ENCODE measurements at regions not wholly inside any gene's neighbourhood (a gene's known extent, or its start where the extent isn't known, plus 50 kb on each side); places are given as distances from the start of the nearest gene placed in this dataset.
A peak's percentile ranks its signal among the peaks of the same experiment; 100 is the strongest.

- H3K9me3 ChIP-seq (ENCODE audit: control insufficient read depth in 2 of 2, insufficient read depth in 1 of 2, low read depth in 1 of 2, low read length in 1 of 2): no peaks in the 10 kb centered on the region
- no peak overlapping the region for H3K4me3 ChIP-seq (ENCODE audit: low read depth in 1 of 3, low read length in 3 of 3)
- no peaks in the 10 kb centered on the region for H3K4me1 ChIP-seq (ENCODE audit: control insufficient read depth in 3 of 3, insufficient read depth in 2 of 3, low read depth in 1 of 3, low read length in 2 of 3)
- H3K36me3 ChIP-seq (ENCODE audit: control insufficient read depth in 3 of 3, insufficient read depth in 2 of 3, low read depth in 1 of 3, low read length in 3 of 3): no peaks in the 10 kb centered on the region
- 87 to 92% (median 90%) methylated on average over 2 of the region's 2 CpGs for WGBS, 3 donors
- H3K27me3 ChIP-seq (ENCODE audit: control insufficient read depth in 3 of 3, insufficient read depth in 3 of 3, low read length in 3 of 3): no peaks in the 10 kb centered on the region
- FAIRE-seq (no peak), DNase-seq (no peak)
- no peak overlapping the region for H3K27ac ChIP-seq (ENCODE audit: low read depth in 1 of 3, low read length in 2 of 3)
Observed at GRCh38 chr21:41016472-41016871, 151.5 kb upstream of the BACE2 start.

- H3K27ac ChIP-seq (ENCODE audit: low read depth in 1 of 3, low read length in 2 of 3): no peak overlapping the region
- H3K27me3 ChIP-seq (ENCODE audit: control insufficient read depth in 3 of 3, insufficient read depth in 3 of 3, low read length in 3 of 3): no peaks in the 10 kb centered on the region
- 67 to 89% (median 81%) methylated on average over 2 of the region's 2 CpGs for WGBS, 3 donors
- H3K36me3 ChIP-seq (ENCODE audit: control insufficient read depth in 3 of 3, insufficient read depth in 2 of 3, low read depth in 1 of 3, low read length in 3 of 3): no peaks in the 10 kb centered on the region
- H3K4me1 ChIP-seq (ENCODE audit: control insufficient read depth in 3 of 3, insufficient read depth in 2 of 3, low read depth in 1 of 3, low read length in 2 of 3): no peaks in the 10 kb centered on the region
- no peak for DNase-seq
- H3K4me3 ChIP-seq (ENCODE audit: low read depth in 1 of 3, low read length in 3 of 3): no peak overlapping the region
- H3K9me3 ChIP-seq (ENCODE audit: control insufficient read depth in 2 of 2, insufficient read depth in 1 of 2, low read depth in 1 of 2, low read length in 1 of 2): no peaks in the 10 kb centered on the region
- no peak for FAIRE-seq
Observed at GRCh38 chr21:41018431-41018830, 149.5 kb upstream of the BACE2 start.

- DNase-seq (no peak), FAIRE-seq (no peak)
- 85 to 86% (median 85%) methylated on average over 7 of the region's 7 CpGs for WGBS, 3 donors
- no peaks in the 10 kb centered on the region for H3K9me3 ChIP-seq (ENCODE audit: control insufficient read depth in 2 of 2, insufficient read depth in 1 of 2, low read depth in 1 of 2, low read length in 1 of 2)
- no peak overlapping the region for H3K4me3 ChIP-seq (ENCODE audit: low read depth in 1 of 3, low read length in 3 of 3)
- no peaks in the 10 kb centered on the region for H3K4me1 ChIP-seq (ENCODE audit: control insufficient read depth in 3 of 3, insufficient read depth in 2 of 3, low read depth in 1 of 3, low read length in 2 of 3)
- H3K27me3 ChIP-seq (ENCODE audit: control insufficient read depth in 3 of 3, insufficient read depth in 3 of 3, low read length in 3 of 3): peaks cover 0 to 6% (median 0%) of the 10 kb centered on the region in 3 donors
- no peaks in the 10 kb centered on the region for H3K36me3 ChIP-seq (ENCODE audit: control insufficient read depth in 3 of 3, insufficient read depth in 2 of 3, low read depth in 1 of 3, low read length in 3 of 3)
- no peak overlapping the region for H3K27ac ChIP-seq (ENCODE audit: low read depth in 1 of 3, low read length in 2 of 3)
Observed at GRCh38 chr21:41023936-41024335, 144.0 kb upstream of the BACE2 start.

- Histone ChIP-seq H3K36me3 (ENCODE audit: control insufficient read depth in 3 of 3, insufficient read depth in 2 of 3, low read depth in 1 of 3, low read length in 3 of 3) (no peaks in the 10 kb centered on the region), H3K9me3 (ENCODE audit: control insufficient read depth in 2 of 2, insufficient read depth in 1 of 2, low read depth in 1 of 2, low read length in 1 of 2) (no peaks in the 10 kb centered on the region), H3K27ac (ENCODE audit: low read depth in 1 of 3, low read length in 2 of 3) (no peak overlapping the region), H3K27me3 (ENCODE audit: control insufficient read depth in 3 of 3, insufficient read depth in 3 of 3, low read length in 3 of 3) (peaks cover 0 to 6% (median 0%) of the 10 kb centered on the region in 3 donors), H3K4me1 (ENCODE audit: control insufficient read depth in 3 of 3, insufficient read depth in 2 of 3, low read depth in 1 of 3, low read length in 2 of 3) (no peaks in the 10 kb centered on the region), H3K4me3 (ENCODE audit: low read depth in 1 of 3, low read length in 3 of 3) (no peak overlapping the region)
- no peak for FAIRE-seq
- DNase-seq: no peak
- 51 to 73% (median 64%) methylated on average over 2 of the region's 2 CpGs for WGBS, 3 donors
Observed at GRCh38 chr21:41024341-41024740, 143.6 kb upstream of the BACE2 start.

- Histone ChIP-seq H3K9me3 (ENCODE audit: control insufficient read depth in 2 of 2, insufficient read depth in 1 of 2, low read depth in 1 of 2, low read length in 1 of 2) (no peaks in the 10 kb centered on the region), H3K27me3 (ENCODE audit: control insufficient read depth in 3 of 3, insufficient read depth in 3 of 3, low read length in 3 of 3) (peaks cover 0 to 6% (median 0%) of the 10 kb centered on the region in 3 donors), H3K36me3 (ENCODE audit: control insufficient read depth in 3 of 3, insufficient read depth in 2 of 3, low read depth in 1 of 3, low read length in 3 of 3) (no peaks in the 10 kb centered on the region), H3K4me3 (ENCODE audit: low read depth in 1 of 3, low read length in 3 of 3) (no peak overlapping the region), H3K4me1 (ENCODE audit: control insufficient read depth in 3 of 3, insufficient read depth in 2 of 3, low read depth in 1 of 3, low read length in 2 of 3) (no peaks in the 10 kb centered on the region), H3K27ac (ENCODE audit: low read depth in 1 of 3, low read length in 2 of 3) (no peak overlapping the region)
- FAIRE-seq (no peak), DNase-seq (peak; percentile 15 to 25)
- 37 to 47% (median 40%) methylated on average over 13 of the region's 13 CpGs for WGBS, 3 donors
Observed at GRCh38 chr21:41024746-41025254, 143.2 kb upstream of the BACE2 start.

- H3K9me3 ChIP-seq (ENCODE audit: control insufficient read depth in 2 of 2, insufficient read depth in 1 of 2, low read depth in 1 of 2, low read length in 1 of 2): no peaks in the 10 kb centered on the region
- H3K4me1 ChIP-seq (ENCODE audit: control insufficient read depth in 3 of 3, insufficient read depth in 2 of 3, low read depth in 1 of 3, low read length in 2 of 3): no peaks in the 10 kb centered on the region
- H3K36me3 ChIP-seq (ENCODE audit: control insufficient read depth in 3 of 3, insufficient read depth in 2 of 3, low read depth in 1 of 3, low read length in 3 of 3): no peaks in the 10 kb centered on the region
- no peak overlapping the region for H3K4me3 ChIP-seq (ENCODE audit: low read depth in 1 of 3, low read length in 3 of 3)
- peaks cover 0 to 5% (median 0%) of the 10 kb centered on the region in 3 donors for H3K27me3 ChIP-seq (ENCODE audit: control insufficient read depth in 3 of 3, insufficient read depth in 3 of 3, low read length in 3 of 3)
- 43 to 66% (median 57%) methylated on average over 3 of the region's 3 CpGs for WGBS, 3 donors
- DNase-seq (no peak), FAIRE-seq (no peak)
- H3K27ac ChIP-seq (ENCODE audit: low read depth in 1 of 3, low read length in 2 of 3): no peak overlapping the region
Observed at GRCh38 chr21:41029571-41029970, 138.4 kb upstream of the BACE2 start.

- no peaks in the 10 kb centered on the region for H3K9me3 ChIP-seq (ENCODE audit: control insufficient read depth in 2 of 2, insufficient read depth in 1 of 2, low read depth in 1 of 2, low read length in 1 of 2)
- WGBS, 3 donors: 66 to 68% (median 66%) methylated on average over 3 of the region's 3 CpGs
- H3K27me3 ChIP-seq (ENCODE audit: control insufficient read depth in 3 of 3, insufficient read depth in 3 of 3, low read length in 3 of 3): no peaks in the 10 kb centered on the region
- no peak overlapping the region for H3K4me3 ChIP-seq (ENCODE audit: low read depth in 1 of 3, low read length in 3 of 3)
- H3K27ac ChIP-seq (ENCODE audit: low read depth in 1 of 3, low read length in 2 of 3): no peak overlapping the region
- no peak for FAIRE-seq
- H3K36me3 ChIP-seq (ENCODE audit: control insufficient read depth in 3 of 3, insufficient read depth in 2 of 3, low read depth in 1 of 3, low read length in 3 of 3): no peaks in the 10 kb centered on the region
- no peak for DNase-seq
- H3K4me1 ChIP-seq (ENCODE audit: control insufficient read depth in 3 of 3, insufficient read depth in 2 of 3, low read depth in 1 of 3, low read length in 2 of 3): no peaks in the 10 kb centered on the region
Observed at GRCh38 chr21:41031701-41032220, 136.2 kb upstream of the BACE2 start.

- no peaks in the 10 kb centered on the region for H3K27me3 ChIP-seq (ENCODE audit: control insufficient read depth in 3 of 3, insufficient read depth in 3 of 3, low read length in 3 of 3)
- H3K4me3 ChIP-seq (ENCODE audit: low read depth in 1 of 3, low read length in 3 of 3): no peak overlapping the region
- 47 to 78% (median 50%) methylated on average over 1 of the region's 1 CpG for WGBS, 3 donors
- no peak for DNase-seq
- H3K36me3 ChIP-seq (ENCODE audit: control insufficient read depth in 3 of 3, insufficient read depth in 2 of 3, low read depth in 1 of 3, low read length in 3 of 3): no peaks in the 10 kb centered on the region
- no peak for FAIRE-seq
- no peaks in the 10 kb centered on the region for H3K9me3 ChIP-seq (ENCODE audit: control insufficient read depth in 2 of 2, insufficient read depth in 1 of 2, low read depth in 1 of 2, low read length in 1 of 2)
- no peak overlapping the region for H3K27ac ChIP-seq (ENCODE audit: low read depth in 1 of 3, low read length in 2 of 3)
- H3K4me1 ChIP-seq (ENCODE audit: control insufficient read depth in 3 of 3, insufficient read depth in 2 of 3, low read depth in 1 of 3, low read length in 2 of 3): no peaks in the 10 kb centered on the region
Observed at GRCh38 chr21:41032541-41032940, 135.4 kb upstream of the BACE2 start.

- H3K27ac ChIP-seq (ENCODE audit: low read depth in 1 of 3, low read length in 2 of 3): no peak overlapping the region
- H3K4me3 ChIP-seq (ENCODE audit: low read depth in 1 of 3, low read length in 3 of 3): no peak overlapping the region
- H3K4me1 ChIP-seq (ENCODE audit: control insufficient read depth in 3 of 3, insufficient read depth in 2 of 3, low read depth in 1 of 3, low read length in 2 of 3): no peaks in the 10 kb centered on the region
- no peak for FAIRE-seq
- no peak for DNase-seq
- H3K27me3 ChIP-seq (ENCODE audit: control insufficient read depth in 3 of 3, insufficient read depth in 3 of 3, low read length in 3 of 3): no peaks in the 10 kb centered on the region
- H3K36me3 ChIP-seq (ENCODE audit: control insufficient read depth in 3 of 3, insufficient read depth in 2 of 3, low read depth in 1 of 3, low read length in 3 of 3): no peaks in the 10 kb centered on the region
- WGBS, 3 donors: 80 to 85% (median 83%) methylated on average over 6 of the region's 6 CpGs
- H3K9me3 ChIP-seq (ENCODE audit: control insufficient read depth in 2 of 2, insufficient read depth in 1 of 2, low read depth in 1 of 2, low read length in 1 of 2): no peaks in the 10 kb centered on the region
Observed at GRCh38 chr21:41037212-41037611, 130.7 kb upstream of the BACE2 start.
